ENCODE measurements at regions not wholly inside any gene's neighbourhood (a gene's known extent, or its start where the extent isn't known, plus 50 kb on each side); places are given as distances from the start of the nearest gene placed in this dataset.

DNA sequence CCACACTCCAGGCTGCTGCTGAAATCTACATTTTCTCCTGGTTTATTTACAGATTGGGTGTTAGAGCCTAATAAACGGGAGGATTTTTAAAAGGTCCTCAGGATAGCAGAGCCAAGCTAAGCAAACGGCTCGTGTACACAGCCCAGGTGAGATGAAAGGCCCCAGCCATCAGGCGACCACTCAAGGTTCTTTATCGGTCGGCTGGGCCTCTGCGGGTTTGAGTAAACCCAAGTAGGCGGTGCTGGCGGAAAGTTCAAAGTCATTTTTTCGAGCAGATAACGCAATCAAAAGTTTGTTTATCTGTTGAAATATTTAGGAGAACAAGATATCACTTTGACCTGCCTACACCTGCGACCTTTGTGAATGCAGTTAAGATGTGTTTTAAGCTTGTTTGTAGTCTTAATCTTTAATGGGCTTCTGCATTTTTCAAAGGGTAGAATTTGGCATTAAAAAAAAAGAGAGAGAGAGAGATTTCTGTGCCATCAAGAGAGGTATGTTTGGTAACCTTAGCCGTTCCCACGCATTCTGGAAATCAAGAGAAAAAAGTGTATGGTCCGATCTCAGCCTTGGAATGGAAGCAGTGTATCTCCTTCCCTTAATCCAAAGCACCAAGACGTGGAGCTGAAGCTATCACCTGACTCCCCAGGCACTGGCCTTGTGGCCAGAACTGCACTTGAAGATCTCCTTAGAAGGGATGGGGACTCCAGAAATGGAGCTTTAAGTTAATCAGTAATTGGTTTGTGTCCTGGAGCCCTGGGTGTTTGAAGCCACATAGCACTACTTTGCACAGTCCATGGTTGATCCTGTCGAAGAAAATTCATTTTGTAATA lies 301.7 kb upstream of the IRX5 start:
- H3K79me2 ChIP-seq (ENCODE audit: insufficient read depth, low read depth): no peaks in the 10 kb centered on the region
- H4K20me1 ChIP-seq (ENCODE audit: insufficient read depth): no peaks in the 10 kb centered on the region
- no peak overlapping the region for H2AFZ ChIP-seq (ENCODE audit: low read depth)
- TF ChIP-seq, protein P1, sequence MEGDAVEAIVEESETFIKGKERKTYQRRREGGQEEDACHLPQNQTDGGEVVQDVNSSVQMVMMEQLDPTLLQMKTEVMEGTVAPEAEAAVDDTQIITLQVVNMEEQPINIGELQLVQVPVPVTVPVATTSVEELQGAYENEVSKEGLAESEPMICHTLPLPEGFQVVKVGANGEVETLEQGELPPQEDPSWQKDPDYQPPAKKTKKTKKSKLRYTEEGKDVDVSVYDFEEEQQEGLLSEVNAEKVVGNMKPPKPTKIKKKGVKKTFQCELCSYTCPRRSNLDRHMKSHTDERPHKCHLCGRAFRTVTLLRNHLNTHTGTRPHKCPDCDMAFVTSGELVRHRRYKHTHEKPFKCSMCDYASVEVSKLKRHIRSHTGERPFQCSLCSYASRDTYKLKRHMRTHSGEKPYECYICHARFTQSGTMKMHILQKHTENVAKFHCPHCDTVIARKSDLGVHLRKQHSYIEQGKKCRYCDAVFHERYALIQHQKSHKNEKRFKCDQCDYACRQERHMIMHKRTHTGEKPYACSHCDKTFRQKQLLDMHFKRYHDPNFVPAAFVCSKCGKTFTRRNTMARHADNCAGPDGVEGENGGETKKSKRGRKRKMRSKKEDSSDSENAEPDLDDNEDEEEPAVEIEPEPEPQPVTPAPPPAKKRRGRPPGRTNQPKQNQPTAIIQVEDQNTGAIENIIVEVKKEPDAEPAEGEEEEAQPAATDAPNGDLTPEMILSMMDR (conservative IDR thresholded peaks at IDR 0.05; ENCODE audit: low read depth, low read length): no peak
- H3K4me2 ChIP-seq: no peak overlapping the region
- H3K27me3 ChIP-seq (ENCODE audit: insufficient read depth, low read depth): no peaks in the 10 kb centered on the region
- no peak overlapping the region for H3K4me3 ChIP-seq (IDR thresholded peaks at IDR 0.05; ENCODE audit: insufficient read depth, low read depth, low read length)
- no peak overlapping the region for H3K27ac ChIP-seq
- no peaks in the 10 kb centered on the region for H3K36me3 ChIP-seq (ENCODE audit: insufficient read depth)
- H3K4me1 ChIP-seq (ENCODE audit: low read depth, poor library complexity, severe bottlenecking): no peaks in the 10 kb centered on the region
- no peak overlapping the region for H3K9ac ChIP-seq

GRCh38 chr16:54627616-54628015 lies 303.0 kb upstream of the IRX5 start:
- H3K9ac ChIP-seq: no peak overlapping the region
- no peak overlapping the region for H3K4me3 ChIP-seq (IDR thresholded peaks at IDR 0.05; ENCODE audit: insufficient read depth, low read depth, low read length)
- H3K4me1 ChIP-seq (ENCODE audit: low read depth, poor library complexity, severe bottlenecking): no peaks in the 10 kb centered on the region
- H3K4me2 ChIP-seq: no peak overlapping the region
- no peaks in the 10 kb centered on the region for H3K36me3 ChIP-seq (ENCODE audit: insufficient read depth)
- H3K79me2 ChIP-seq (ENCODE audit: insufficient read depth, low read depth): no peaks in the 10 kb centered on the region
- TF ChIP-seq, protein P1 (conservative IDR thresholded peaks at IDR 0.05; ENCODE audit: low read depth, low read length): no peak
- no peak overlapping the region for H3K27ac ChIP-seq
- no peaks in the 10 kb centered on the region for H3K27me3 ChIP-seq (ENCODE audit: insufficient read depth, low read depth)
- no peak overlapping the region for H2AFZ ChIP-seq (ENCODE audit: low read depth)
- H4K20me1 ChIP-seq (ENCODE audit: insufficient read depth): no peaks in the 10 kb centered on the region

- no peak overlapping the region for H2AFZ ChIP-seq (ENCODE audit: low read depth)
- H3K9ac ChIP-seq: no peak overlapping the region
- H3K4me1 ChIP-seq (ENCODE audit: low read depth, poor library complexity, severe bottlenecking): no peaks in the 10 kb centered on the region
- H3K27me3 ChIP-seq (ENCODE audit: insufficient read depth, low read depth): no peaks in the 10 kb centered on the region
- no peaks in the 10 kb centered on the region for H4K20me1 ChIP-seq (ENCODE audit: insufficient read depth)
- TF ChIP-seq, protein P1 (conservative IDR thresholded peaks at IDR 0.05; ENCODE audit: low read depth, low read length): no peak
- no peaks in the 10 kb centered on the region for H3K36me3 ChIP-seq (ENCODE audit: insufficient read depth)
- no peak overlapping the region for H3K27ac ChIP-seq
- no peaks in the 10 kb centered on the region for H3K79me2 ChIP-seq (ENCODE audit: insufficient read depth, low read depth)
- no peak overlapping the region for H3K4me3 ChIP-seq (IDR thresholded peaks at IDR 0.05; ENCODE audit: insufficient read depth, low read depth, low read length)
- no peak overlapping the region for H3K4me2 ChIP-seq
Observed at GRCh38 chr16:54623636-54624035, 307.0 kb upstream of the IRX5 start.

- TF ChIP-seq, protein P1 (conservative IDR thresholded peaks at IDR 0.05; ENCODE audit: low read depth, low read length): no peak
- no peak overlapping the region for H2AFZ ChIP-seq (ENCODE audit: low read depth)
- H3K9ac ChIP-seq: no peak overlapping the region
- H4K20me1 ChIP-seq (ENCODE audit: insufficient read depth): no peaks in the 10 kb centered on the region
- no peaks in the 10 kb centered on the region for H3K36me3 ChIP-seq (ENCODE audit: insufficient read depth)
- H3K79me2 ChIP-seq (ENCODE audit: insufficient read depth, low read depth): no peaks in the 10 kb centered on the region
- H3K27me3 ChIP-seq (ENCODE audit: insufficient read depth, low read depth): no peaks in the 10 kb centered on the region
- H3K4me1 ChIP-seq (ENCODE audit: low read depth, poor library complexity, severe bottlenecking): no peaks in the 10 kb centered on the region
- H3K27ac ChIP-seq: no peak overlapping the region
- H3K4me3 ChIP-seq (IDR thresholded peaks at IDR 0.05; ENCODE audit: insufficient read depth, low read depth, low read length): no peak overlapping the region
- no peak overlapping the region for H3K4me2 ChIP-seq
Observed at GRCh38 chr16:54620197-54620596, 310.5 kb upstream of the IRX5 start.
